GM21526 (cell line): ENCODE measurements at regions not wholly inside any gene's neighbourhood (a gene's known extent, or its start where the extent isn't known, plus 50 kb on each side); places are given as distances from the start of the nearest gene placed in this dataset.
"Not testable (repeated sequence)": the region's sequence is repeated elsewhere in the genome, so short reads cannot be mapped to it uniquely, and the experiment has no call there.

ENCODE experiments used
- ATAC-seq: cut with Tn5 transposase; IDR thresholded peaks from one replicate; pipeline ENCODE4 v1.9.1; 2021; ENCODE audit warnings: moderate library complexity; ENCODE audit not compliant: unreplicated experiment, low FRiP score

DNA sequence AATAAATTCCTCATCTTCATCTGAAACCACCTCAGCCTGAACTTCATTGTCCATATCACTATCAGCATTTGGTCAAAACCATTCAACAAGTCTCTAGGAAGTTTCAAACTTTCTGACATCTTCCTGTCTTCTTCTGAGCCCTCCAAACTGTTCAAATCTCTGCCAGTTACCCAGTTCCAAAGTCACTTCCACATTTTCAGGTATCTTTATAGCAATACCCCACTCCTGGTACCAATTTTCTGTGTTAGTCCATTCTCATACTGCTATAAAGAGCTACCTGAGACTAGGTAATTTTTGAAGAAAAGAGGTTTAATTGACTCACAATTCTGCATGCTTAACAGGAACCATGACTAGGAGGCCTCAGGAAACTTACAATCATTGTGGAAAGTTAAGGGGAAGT is 250.4 kb downstream of the SLITRK6 start:
- not testable (repeated sequence) for ATAC-seq

DNA sequence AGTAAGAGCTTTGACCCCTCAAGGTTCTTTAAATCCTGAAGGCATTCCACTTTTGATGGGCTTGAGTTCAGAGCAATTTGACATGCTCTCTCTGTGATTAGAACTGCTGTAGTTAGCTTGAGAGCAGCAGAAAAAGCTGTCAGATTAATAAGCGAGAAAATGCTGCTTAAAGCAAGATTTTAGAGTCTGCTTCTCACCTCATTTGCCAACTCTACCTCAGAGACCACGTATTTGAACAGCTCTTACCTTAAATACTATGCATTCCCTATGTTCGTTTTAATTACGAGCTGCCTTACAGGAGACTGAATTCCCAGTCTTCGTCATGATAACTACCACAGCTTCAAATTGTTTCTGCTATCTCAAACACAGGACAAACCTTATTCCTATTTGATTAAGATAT is 253.4 kb downstream of the SLITRK6 start:
- no peak for ATAC-seq

DNA sequence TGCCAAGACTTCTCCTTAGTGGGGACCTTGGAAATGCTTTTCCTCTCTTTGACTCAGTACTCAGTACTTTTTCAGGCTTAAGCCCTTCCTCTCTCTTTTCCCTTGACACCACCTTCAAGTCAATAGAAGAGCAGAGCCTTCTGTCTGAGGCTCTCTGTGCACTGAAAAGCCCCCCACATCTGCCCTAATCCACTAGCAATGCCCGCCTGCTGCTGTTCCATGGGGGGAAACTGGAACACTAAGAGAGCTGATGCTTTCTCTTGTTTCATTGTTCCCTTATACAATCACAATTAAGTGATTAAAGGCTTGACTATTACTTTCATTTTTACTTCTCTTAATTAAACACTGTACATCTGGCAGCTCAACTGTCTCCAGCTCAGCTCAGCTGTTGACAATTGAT is 254.5 kb downstream of the SLITRK6 start:
- no peak for ATAC-seq

DNA sequence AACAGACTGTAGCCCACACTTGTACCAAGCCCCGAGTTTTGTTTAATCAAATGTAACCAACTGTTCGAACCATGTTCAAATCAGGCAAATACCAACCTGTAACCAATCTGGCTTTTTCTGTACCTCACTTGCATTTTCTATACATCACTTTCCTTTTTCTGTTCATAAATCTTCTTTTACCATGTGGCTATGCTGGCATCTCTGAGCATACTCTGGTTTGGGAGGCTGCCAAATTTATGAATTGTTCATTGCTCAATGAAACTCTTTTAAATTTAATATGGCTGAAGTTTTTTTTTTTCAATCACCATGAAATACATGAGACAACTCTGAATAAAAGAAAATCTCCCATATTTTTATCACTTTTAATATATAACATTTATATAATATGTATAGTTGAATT is 256.1 kb downstream of the SLITRK6 start:
- no peak for ATAC-seq

DNA sequence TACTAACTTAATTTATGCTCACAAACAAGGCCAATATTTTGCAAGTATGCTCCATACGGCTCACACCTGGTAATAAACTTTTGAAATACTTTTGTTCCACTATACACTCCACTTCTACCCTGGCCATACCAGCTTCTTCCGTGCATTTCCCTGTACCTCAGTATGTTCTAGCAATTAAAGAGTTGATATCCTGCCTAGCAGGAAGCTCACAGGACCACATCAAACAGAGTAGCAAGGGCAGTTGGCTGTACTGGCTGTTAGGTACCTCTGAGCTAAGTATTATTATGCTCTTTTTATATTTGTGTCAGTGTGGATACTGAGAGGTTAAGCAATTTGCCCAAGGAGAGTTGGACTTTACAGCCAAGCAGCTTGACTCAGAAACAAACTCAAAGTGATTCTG is 257.7 kb downstream of the SLITRK6 start:
- ATAC-seq, result no peak

DNA sequence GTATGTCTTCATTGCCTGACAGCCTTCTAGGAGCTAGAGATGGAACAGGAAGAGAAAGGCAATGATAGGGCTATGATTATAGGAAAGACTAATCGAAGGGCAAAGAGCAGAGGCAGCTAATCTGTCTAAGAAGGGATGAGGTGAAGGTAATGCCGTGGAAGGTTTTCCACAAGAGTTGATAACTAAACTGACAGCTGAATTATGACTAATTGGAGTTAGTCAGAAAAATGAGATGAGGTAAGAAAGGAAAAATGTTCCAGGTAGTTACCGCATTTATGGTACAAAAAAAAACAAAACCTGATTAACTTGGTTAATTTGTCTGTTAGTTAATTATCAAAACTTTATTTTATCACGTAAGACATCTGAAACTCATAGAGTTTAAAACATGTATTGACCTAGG is 260.3 kb downstream of the SLITRK6 start:
- ATAC-seq, result no peak

DNA sequence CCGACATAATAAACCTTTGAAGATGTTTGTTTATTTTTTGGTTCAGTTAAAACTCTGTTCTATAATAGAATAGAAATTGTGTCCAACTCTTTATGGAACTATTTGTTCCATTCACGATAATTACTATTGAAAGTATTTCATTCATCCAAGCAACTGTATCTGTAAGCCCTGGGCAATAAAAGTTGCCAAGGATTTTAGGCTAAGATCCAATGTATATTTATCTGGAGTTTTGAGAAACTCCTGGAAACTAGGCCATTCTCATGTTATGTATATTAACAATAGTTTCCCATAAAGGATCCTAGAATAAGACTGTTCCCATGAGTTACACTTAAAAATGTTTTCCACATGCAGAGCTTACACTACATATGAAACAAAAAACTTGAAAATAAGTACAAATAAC is 261.6 kb downstream of the SLITRK6 start:
- ATAC-seq, result no peak

DNA sequence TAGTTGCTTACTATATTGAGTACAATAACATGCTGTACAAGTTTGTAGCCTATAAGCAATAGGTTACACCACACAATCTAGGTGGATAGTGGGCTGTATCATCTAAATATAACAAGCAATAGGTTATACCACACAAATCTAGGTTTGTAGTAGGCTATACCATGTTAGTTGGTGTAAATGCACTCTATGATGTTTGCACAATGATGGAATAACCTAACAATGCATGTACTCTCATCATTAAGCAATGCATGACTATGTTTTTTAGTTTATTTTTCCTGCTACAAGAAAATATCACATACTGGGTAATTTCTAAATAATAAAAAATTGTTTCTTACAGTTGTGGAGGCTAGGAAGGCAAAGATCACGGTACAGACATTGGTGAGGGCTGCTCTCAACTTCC is 262.5 kb downstream of the SLITRK6 start:
- ATAC-seq, result no peak

DNA sequence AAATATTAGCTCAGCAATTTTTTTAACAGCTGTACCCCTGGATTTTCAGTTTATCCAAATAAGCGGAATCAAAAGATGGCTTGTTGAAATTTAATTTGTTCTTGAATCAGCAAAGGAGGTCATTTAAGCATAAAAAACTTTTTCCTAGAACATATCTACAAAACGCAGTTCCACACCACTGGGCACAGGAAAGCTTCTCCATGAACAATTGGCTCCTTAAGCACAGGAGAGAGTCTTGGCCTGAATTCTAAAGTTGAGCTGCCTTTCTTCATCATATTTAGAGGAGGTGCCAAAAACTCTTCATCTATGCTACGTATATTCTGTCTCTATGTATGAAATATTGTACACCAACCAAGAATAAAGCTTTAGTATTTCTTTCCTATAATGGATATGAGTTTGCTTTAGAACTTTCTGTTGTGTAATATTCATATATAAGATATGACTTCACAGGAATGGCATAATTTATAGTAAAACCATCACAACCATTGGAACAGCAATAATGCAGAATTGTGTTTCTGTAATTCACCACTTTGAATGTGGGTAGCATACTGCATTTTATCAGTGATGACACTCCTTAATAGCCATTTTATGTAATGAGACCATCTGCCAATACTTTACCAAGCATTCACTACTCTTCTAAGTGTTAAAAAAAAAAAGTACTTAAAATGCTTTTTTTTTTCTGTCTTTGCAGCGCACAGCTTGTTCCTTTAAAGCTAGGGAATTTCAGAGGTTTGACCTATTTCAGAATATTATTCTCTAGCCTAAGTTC is 263.7 kb downstream of the SLITRK6 start:
- ATAC-seq, result no peak

DNA sequence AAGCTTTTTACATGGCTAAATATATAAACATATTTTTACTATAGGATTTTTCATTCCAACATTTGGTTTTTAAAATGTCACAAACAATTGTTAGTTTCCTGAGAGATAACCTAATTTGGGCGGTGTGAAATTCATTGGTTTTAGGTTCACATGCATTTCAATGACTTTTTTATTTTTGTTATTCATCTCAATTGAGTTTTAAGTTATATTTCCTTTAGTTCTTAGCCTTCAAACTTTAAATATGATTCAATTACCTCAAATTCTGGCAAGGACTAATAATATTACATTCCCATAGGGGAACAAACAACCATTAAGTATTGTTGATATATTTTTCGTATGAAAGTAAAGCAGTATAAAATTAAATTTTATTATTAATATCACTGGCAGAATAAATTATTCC is 265.3 kb downstream of the SLITRK6 start:
- no peak for ATAC-seq

DNA sequence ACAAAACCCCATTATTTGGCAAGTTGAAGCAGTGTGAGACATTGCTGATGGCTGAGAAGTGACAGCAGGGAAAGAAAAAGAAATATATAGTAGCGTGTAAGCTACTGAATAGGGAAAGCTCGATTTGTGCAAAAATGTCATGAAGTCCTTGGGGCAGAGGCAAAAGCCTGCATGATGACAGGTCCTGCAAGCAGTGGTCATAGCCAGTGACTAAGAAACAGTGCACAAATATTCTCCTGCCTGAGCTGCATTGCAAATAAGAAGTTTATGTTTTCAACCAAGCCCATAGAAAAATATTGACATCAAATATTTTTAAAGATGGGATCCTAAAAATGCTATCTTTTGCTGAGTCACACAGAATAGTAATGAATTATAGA is 270.0 kb downstream of the SLITRK6 start:
- ATAC-seq, result no peak

DNA sequence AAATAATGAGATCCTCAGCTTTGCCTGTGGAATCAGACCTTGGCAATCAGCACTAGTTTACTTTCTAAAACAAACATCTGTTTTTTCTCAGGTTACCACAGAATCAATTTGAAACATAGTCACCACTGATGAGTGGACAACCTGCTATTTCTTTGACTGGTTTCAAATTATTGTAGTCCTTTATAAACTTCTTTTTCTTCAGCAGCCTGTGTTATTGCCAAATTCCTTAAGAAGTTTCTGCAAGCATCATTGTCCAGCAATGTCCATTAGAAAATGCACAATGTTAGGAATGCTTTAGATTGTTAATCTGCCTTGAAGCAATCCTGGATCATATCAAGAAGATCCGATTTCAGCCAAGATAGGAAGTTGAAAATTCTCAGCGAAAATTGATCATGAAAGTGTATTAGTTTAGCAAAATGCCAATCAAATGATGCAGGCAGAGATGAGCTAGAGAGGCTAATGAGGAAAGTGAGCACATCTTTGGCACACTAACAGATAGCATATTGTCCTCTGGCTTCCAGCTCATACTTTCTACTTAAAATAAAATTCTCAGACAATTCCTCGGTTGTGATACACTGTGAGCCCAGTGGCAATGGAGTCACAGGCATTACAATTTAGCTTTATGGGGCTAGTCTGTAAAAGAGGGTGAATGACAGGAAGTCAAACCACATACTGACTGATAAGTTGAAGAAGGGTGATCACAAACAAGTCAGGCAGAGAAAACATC is 270.6 kb downstream of the SLITRK6 start:
- ATAC-seq, result no peak

DNA sequence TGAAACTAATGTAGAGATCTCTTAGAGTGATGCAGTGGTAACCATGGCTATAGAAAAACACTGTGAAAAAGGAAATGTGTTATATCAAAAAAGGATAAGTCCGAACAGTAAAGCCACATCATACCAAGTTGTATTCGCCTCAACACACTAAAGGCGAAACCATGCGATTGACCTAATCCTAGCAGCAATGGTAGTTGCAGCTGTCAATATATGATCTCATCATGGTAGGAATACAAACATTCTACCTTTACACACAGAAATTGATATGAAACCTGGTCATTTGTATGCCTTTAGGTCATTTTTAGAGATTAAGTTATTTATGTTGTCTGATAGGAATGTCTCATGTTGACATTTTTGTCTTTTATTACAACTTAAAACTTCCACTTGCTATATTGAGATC is 271.9 kb downstream of the SLITRK6 start:
- no peak for ATAC-seq

DNA sequence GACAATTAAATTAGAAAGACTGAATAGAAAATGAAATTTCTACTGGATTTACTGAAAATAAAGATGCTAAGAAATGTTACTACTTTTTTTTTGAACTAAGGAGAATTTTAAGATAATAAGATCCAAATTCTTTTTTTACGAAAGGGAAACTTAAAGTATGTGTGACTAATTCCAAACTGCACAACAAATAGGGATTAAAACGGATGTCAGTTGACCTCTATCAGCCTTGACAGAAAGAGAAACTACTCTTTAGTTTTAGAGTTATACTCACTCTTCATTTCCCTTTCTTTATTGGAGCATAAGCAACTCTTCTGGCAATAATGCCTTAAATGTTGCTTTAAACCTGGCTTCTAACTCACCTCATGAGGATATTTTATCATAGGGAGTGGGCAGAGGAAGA is 273.8 kb downstream of the SLITRK6 start:
- ATAC-seq, result no peak

DNA sequence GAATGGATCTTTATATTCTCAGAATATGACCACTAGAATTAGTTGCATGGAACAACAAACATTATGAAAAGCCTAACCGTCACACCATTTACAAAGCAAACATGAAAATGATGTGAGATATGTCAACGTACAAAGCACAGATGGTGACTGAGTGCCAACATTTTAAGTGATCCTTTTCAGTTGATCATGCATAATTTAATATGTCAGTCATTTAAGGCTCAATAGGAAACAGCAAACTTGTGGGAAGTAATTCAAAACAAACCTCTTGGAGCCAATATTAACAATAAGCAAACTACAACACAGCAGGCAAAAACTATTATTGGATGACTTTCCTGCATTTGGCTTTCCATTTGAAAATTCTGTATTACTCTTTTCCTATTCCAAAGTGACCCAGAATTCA is 277.6 kb downstream of the SLITRK6 start:
- ATAC-seq, result no peak

DNA sequence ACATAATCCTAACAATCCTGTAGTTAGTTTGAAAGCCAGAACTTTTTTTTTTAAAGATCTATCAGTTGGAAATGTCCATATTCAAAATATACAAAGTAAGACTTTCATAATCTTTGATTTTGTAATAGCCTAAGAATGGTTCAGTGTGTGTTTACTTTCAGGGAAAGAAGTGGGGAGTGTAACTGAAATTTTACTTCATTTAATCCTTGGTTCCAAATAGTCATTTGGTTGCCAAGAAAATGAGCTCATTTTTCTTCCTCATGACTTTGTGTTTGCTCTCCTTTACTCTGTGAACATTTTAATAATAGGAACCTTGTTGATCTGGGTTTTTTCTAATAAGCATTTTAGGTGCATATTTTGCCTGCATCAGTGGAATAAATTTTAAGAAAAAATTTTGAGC is 278.8 kb downstream of the SLITRK6 start:
- no peak for ATAC-seq

DNA sequence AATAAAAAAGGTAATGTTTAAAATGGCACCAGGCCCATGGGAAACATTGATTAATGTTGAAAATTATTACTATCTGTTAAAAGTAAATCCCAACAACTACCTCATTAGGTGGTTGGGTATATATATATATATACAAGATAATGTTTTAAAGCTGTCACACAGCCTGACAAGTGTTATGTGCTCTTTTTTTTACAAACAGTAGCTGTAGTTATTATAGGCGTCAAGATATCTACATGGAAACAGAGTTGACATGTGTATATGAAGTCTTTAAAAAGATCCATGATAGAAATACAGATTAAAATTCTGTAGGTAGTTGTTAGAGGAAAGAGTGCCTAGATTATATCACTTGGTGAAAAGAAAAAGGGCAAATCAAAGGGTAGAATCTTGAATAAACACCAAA is 279.9 kb downstream of the SLITRK6 start:
- no peak for ATAC-seq

DNA sequence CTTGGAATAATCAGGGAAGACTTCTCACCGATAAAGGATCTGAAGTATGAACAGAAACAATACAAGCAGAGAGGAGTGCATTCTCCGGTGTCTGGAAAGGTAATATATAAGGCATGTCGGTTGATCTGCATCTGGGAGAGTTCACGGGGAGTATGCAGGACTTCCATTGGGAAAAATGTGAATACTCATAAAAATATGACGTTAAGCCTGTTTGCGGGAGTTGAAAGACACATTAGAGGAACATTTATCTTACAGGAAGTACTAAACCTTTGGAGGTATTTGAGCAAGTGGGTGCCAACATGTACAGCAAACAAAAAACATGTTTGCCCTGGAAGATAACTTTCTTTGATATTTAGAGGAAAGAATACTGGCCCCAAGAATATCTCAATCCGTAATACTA is 286.8 kb downstream of the SLITRK6 start:
- ATAC-seq, result no peak

DNA sequence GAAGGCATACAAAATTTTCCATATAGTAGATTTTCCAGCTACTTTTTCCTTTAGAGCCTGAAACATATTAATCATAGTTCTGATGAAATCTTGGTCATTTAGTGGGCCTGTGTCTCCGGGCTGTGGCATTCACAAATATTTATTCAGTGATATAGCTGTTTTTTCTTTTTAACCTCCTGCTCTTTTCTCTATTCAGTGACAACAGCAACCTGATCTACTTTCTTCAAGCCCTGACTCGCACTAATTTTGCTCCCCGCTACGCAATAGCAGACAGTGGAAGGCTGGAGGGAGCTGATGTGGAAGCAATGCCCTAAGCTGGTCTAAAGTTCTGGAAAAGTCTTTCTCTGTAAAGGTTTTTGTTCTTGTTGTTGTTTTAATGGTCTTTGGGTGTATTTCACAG is 289.7 kb downstream of the SLITRK6 start:
- ATAC-seq, result no peak

DNA sequence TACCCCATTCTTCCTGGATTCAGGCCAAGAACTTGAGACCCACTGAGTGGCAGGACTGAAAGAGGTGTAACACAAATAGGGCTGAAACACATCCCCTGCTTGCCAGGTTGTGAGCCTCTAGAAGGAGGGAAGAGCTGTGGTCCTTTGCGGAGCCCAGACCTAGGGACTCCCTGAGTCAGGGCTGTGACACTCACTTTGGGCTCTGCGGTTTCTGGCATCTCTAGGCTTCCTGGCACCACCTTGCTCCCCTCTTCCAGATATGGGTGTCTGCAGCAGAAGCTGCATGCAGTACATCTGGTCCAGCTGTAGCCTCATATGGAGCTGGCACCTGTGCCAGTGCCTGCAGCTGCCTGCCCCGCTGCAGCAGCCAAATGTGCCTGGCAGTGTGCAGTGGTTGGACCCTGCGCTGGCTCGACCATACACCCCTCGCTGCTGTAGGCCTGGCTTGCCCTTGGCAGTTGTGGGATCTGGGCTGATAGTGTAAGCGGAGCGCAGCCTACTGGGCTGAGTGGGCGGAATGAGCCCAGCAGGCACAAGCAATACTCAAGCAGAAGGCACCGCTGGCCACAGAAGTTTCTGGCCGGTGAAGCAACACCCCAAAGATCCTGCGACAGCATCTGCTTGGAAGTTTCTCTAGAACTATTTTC is 290.4 kb downstream of the SLITRK6 start:
- no peak for ATAC-seq

DNA sequence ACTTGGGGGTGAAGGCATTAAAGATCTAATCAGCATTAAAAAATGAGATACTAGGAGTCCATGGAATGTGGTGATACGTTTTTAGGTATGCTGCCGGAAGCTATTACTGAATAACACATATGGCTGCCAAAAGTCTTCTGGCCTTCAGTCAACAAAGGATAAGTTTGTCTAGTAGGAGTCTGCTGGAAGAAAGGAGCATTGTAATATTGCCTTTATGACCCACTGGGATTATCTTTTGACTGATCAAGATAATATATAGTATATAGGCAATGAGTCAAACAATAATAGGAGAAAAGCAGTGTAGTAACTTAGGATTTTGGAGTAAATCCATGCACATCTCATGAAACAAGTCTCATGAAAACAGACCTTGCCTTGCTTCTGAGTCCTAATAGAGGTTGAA is 295.4 kb downstream of the SLITRK6 start:
- no peak for ATAC-seq

DNA sequence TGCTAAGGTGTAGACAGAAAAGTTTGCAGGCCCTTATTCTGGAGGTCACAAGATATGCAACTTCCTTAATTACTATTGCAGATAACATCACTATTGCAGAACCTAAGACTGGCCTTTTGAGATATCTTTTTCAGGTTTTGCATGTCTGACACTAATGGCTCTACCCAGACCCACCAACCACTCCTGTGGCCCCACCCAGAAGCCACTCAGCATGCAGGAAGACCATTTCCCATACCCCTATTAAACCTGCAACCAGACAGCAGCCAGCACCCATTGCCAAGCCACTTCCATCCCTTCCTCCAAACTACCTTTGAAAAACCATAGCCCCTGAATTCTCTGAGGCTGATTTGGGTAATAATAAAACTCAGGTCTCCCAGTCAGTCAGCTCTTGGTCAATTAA is 297.6 kb downstream of the SLITRK6 start:
- ATAC-seq, result no peak
